ENCODE measurements at regions not wholly inside any gene's neighbourhood (a gene's known extent, or its start where the extent isn't known, plus 50 kb on each side); places are given as distances from the start of the nearest gene placed in this dataset.
"Not testable (repeated sequence)": the region's sequence is repeated elsewhere in the genome, so short reads cannot be mapped to it uniquely, and the experiment has no call there.

- H3K4me3 ChIP-seq (ENCODE audit: low read depth, low read length): no peak overlapping the region
- no peak for DNase-seq (ENCODE audit: low read depth)
Observed at GRCh38 chr4:104549736-104550135, 55.0 kb upstream of the CXXC4 start.

GRCh38 chr4:104559502-104559901, 64.8 kb upstream of the CXXC4 start:
- no peak for DNase-seq (ENCODE audit: low read depth)

GRCh38 chr4:104571341-104571740, 76.6 kb upstream of the CXXC4 start:
- no peak overlapping the region for H3K4me3 ChIP-seq (ENCODE audit: low read depth, low read length)

More at GRCh38 chr4:104559502-104559901, 64.8 kb upstream of the CXXC4 start:
- no peak overlapping the region for H3K4me3 ChIP-seq (ENCODE audit: low read depth, low read length)

GRCh38 chr4:104574371-104574770, 79.7 kb upstream of the CXXC4 start:
- no peak for DNase-seq (ENCODE audit: low read depth)
- H3K4me3 ChIP-seq (ENCODE audit: low read depth, low read length): no peak overlapping the region

More at GRCh38 chr4:104571341-104571740, 76.6 kb upstream of the CXXC4 start:
- no peak for DNase-seq (ENCODE audit: low read depth)

GRCh38 chr4:104575278-104575677, 80.6 kb upstream of the CXXC4 start:
- DNase-seq (ENCODE audit: low read depth): no peak
- H3K4me3 ChIP-seq (ENCODE audit: low read depth, low read length): no peak overlapping the region

- H3K4me3 ChIP-seq (ENCODE audit: low read depth, low read length): no peak overlapping the region
- DNase-seq (ENCODE audit: low read depth): no peak
Observed at GRCh38 chr4:104577405-104577804, 82.7 kb upstream of the CXXC4 start.

- DNase-seq (ENCODE audit: low read depth); H3K4me3 ChIP-seq (ENCODE audit: low read depth, low read length): not testable (repeated sequence)
Observed at GRCh38 chr4:104581476-104581875, 86.8 kb upstream of the CXXC4 start.

- H3K4me3 ChIP-seq (ENCODE audit: low read depth, low read length); DNase-seq (ENCODE audit: low read depth): not testable (repeated sequence)
Observed at GRCh38 chr4:104582056-104582455, 87.4 kb upstream of the CXXC4 start.

- no peak for DNase-seq (ENCODE audit: low read depth)
- no peak overlapping the region for H3K4me3 ChIP-seq (ENCODE audit: low read depth, low read length)
Observed at GRCh38 chr4:104589264-104589868, 94.7 kb upstream of the CXXC4 start.

GRCh38 chr4:104591510-104591911, 96.8 kb upstream of the CXXC4 start:
- no peak for DNase-seq (ENCODE audit: low read depth)
- no peak overlapping the region for H3K4me3 ChIP-seq (ENCODE audit: low read depth, low read length)

- no peak overlapping the region for H3K4me3 ChIP-seq (ENCODE audit: low read depth, low read length)
- no peak for DNase-seq (ENCODE audit: low read depth)
Observed at GRCh38 chr4:104592183-104592582, 97.5 kb upstream of the CXXC4 start.

GRCh38 chr4:104593019-104593418, 98.3 kb upstream of the CXXC4 start:
- no peak overlapping the region for H3K4me3 ChIP-seq (ENCODE audit: low read depth, low read length)

GRCh38 chr4:104596189-104596588, 101.5 kb upstream of the CXXC4 start:
- no peak overlapping the region for H3K4me3 ChIP-seq (ENCODE audit: low read depth, low read length)
- no peak for DNase-seq (ENCODE audit: low read depth)

More at GRCh38 chr4:104593019-104593418, 98.3 kb upstream of the CXXC4 start:
- DNase-seq (ENCODE audit: low read depth): no peak

GRCh38 chr4:104615496-104615895, 120.8 kb upstream of the CXXC4 start:
- no peak for DNase-seq (ENCODE audit: low read depth)

GRCh38 chr4:104615926-104616325, 121.2 kb upstream of the CXXC4 start:
- DNase-seq (ENCODE audit: low read depth): no peak
- no peak overlapping the region for H3K4me3 ChIP-seq (ENCODE audit: low read depth, low read length)

More at GRCh38 chr4:104615496-104615895, 120.8 kb upstream of the CXXC4 start:
- H3K4me3 ChIP-seq (ENCODE audit: low read depth, low read length): no peak overlapping the region

- no peak for DNase-seq (ENCODE audit: low read depth)
- no peak overlapping the region for H3K4me3 ChIP-seq (ENCODE audit: low read depth, low read length)
Observed at GRCh38 chr4:104616401-104616820, 121.7 kb upstream of the CXXC4 start.

GRCh38 chr4:104625706-104626105, 131.0 kb upstream of the CXXC4 start:
- H3K4me3 ChIP-seq (ENCODE audit: low read depth, low read length): no peak overlapping the region
- DNase-seq (ENCODE audit: low read depth): no peak

- no peak overlapping the region for H3K4me3 ChIP-seq (ENCODE audit: low read depth, low read length)
- no peak for DNase-seq (ENCODE audit: low read depth)
Observed at GRCh38 chr4:104629601-104630000, 134.9 kb upstream of the CXXC4 start.

- no peak for DNase-seq (ENCODE audit: low read depth)
- no peak overlapping the region for H3K4me3 ChIP-seq (ENCODE audit: low read depth, low read length)
Observed at GRCh38 chr4:104630272-104630671, 135.6 kb upstream of the CXXC4 start.

GRCh38 chr4:104631000-104631399, 136.3 kb upstream of the CXXC4 start:
- no peak overlapping the region for H3K4me3 ChIP-seq (ENCODE audit: low read depth, low read length)
- DNase-seq (ENCODE audit: low read depth): no peak

GRCh38 chr4:104641418-104641817, 146.7 kb upstream of the CXXC4 start:
- no peak for DNase-seq (ENCODE audit: low read depth)
- H3K4me3 ChIP-seq (ENCODE audit: low read depth, low read length): no peak overlapping the region

- H3K4me3 ChIP-seq (ENCODE audit: low read depth, low read length): no peak overlapping the region
- no peak for DNase-seq (ENCODE audit: low read depth)
Observed at GRCh38 chr4:104642521-104642920, 147.8 kb upstream of the CXXC4 start.

Data from skeletal muscle cell (primary cell).